ENCODE measurements at regions not wholly inside any gene's neighbourhood (a gene's known extent, or its start where the extent isn't known, plus 50 kb on each side); places are given as distances from the start of the nearest gene placed in this dataset.

GRCh38 chr6:66772800-66773199 lies 1065.8 kb upstream of the EYS start:
- TF ChIP-seq CTCF (conservative IDR thresholded peaks at IDR 0.05) (no peak), EZH2 (IDR thresholded peaks at IDR 0.05; ENCODE audit: low read depth) (no peak)

Data from PC-9 (cell line).